Limb (tissue), 2 donors: ENCODE measurements at regions not wholly inside any gene's neighbourhood (a gene's known extent, or its start where the extent isn't known, plus 50 kb on each side); places are given as distances from the start of the nearest gene placed in this dataset.

ENCODE experiments used
- DNase-seq, 2 donors: peaks; one replicate each; pipeline ENCODE4 v3.0.0-alpha.2; 2016; ENCODE audit errors: extremely low spot score in 2 of 2

- no peak for DNase-seq
Observed at GRCh38 chr5:133882389-133882695, 86.1 kb downstream of the C5orf15 start.

- no peak for DNase-seq
Observed at GRCh38 chr5:133881576-133882388, 86.6 kb downstream of the C5orf15 start.

- DNase-seq = no peak
Observed at GRCh38 chr5:133878236-133878555, 90.2 kb downstream of the C5orf15 start.

- DNase-seq = no peak
Observed at GRCh38 chr5:133877351-133878235, 90.8 kb downstream of the C5orf15 start.

GRCh38 chr5:133876266-133876665 is 92.2 kb downstream of the C5orf15 start:
- DNase-seq = no peak

GRCh38 chr5:133875179-133875578 is 93.2 kb downstream of the C5orf15 start:
- no peak for DNase-seq

GRCh38 chr5:133873449-133873848 is 95.0 kb downstream of the C5orf15 start:
- no peak for DNase-seq

- DNase-seq = no peak
Observed at GRCh38 chr5:133870661-133871060, 97.8 kb downstream of the C5orf15 start.

- DNase-seq = no peak
Observed at GRCh38 chr5:133869519-133870335, 98.7 kb downstream of the C5orf15 start.

- peak; percentile 82 to 88 for DNase-seq
Observed at GRCh38 chr5:133868946-133869518, 99.4 kb downstream of the C5orf15 start.

- no peak for DNase-seq
Observed at GRCh38 chr5:133867851-133868545, 100.4 kb downstream of the C5orf15 start.

GRCh38 chr5:133867341-133867740 is 101.1 kb downstream of the C5orf15 start:
- DNase-seq = no peak

GRCh38 chr5:133866903-133867245 is 101.6 kb downstream of the C5orf15 start:
- DNase-seq = no peak

- no peak for DNase-seq
Observed at GRCh38 chr5:133866160-133866902, 102.1 kb downstream of the C5orf15 start.

GRCh38 chr5:133865113-133865512 is 103.3 kb downstream of the C5orf15 start:
- no peak for DNase-seq

GRCh38 chr5:133864711-133865110 is 103.7 kb downstream of the C5orf15 start:
- DNase-seq = no peak

GRCh38 chr5:133863857-133864585 is 104.4 kb downstream of the C5orf15 start:
- no peak for DNase-seq

GRCh38 chr5:133861161-133861737 is 107.2 kb downstream of the C5orf15 start:
- no peak for DNase-seq

GRCh38 chr5:133859073-133859472 is 109.4 kb downstream of the C5orf15 start:
- DNase-seq = no peak
